Esophagus muscularis mucosa (tissue), 4 donors: ENCODE measurements at regions not wholly inside any gene's neighbourhood (a gene's known extent, or its start where the extent isn't known, plus 50 kb on each side); places are given as distances from the start of the nearest gene placed in this dataset.

Experiments
- CTCF ChIP-seq, 3 experiments: fragments of 200-600 bp in 2 of 3; fragments of 450-650 bp in 1 of 3; sonication (generic) in 2 of 3; IDR thresholded peaks; one replicate each; pipeline ENCODE4 v1.5.1; 2017 to 2019; ENCODE audit warnings: antibody characterized with exemption in 3 of 3, mild to moderate bottlenecking in 2 of 3, moderate library complexity in 1 of 3
- EP300 ChIP-seq: sonication (generic); formaldehyde crosslinking; IDR thresholded peaks from one replicate; pipeline ENCODE4 v1.6.1; 2017; ENCODE audit warnings: antibody characterized with exemption
- POLR2A ChIP-seq: fragments of 450-650 bp; IDR thresholded peaks from one replicate; pipeline ENCODE4 v1.6.1; 2017; ENCODE audit warnings: antibody characterized with exemption, moderate library complexity, mild to moderate bottlenecking, low read depth
- POLR2AphosphoS5 ChIP-seq, 2 donors: sonication (generic); formaldehyde crosslinking; IDR thresholded peaks; one replicate each; pipeline ENCODE4 v1.6.1; 2017; ENCODE audit warnings: antibody characterized with exemption in 2 of 2

- TF ChIP-seq CTCF (IDR thresholded peaks at IDR 0.05) (no peak), EP300 (no peak), POLR2A (no peak), POLR2AphosphoS5 (IDR thresholded peaks at IDR 0.05) (no peak)
Observed at GRCh38 chr9:24841993-24842392, 296.3 kb upstream of the IZUMO3 start.
